NCI-H345 treated with DMSO at 0.1 percent for 48 hours (cell line): ENCODE measurements at regions not wholly inside any gene's neighbourhood (a gene's known extent, or its start where the extent isn't known, plus 50 kb on each side); places are given as distances from the start of the nearest gene placed in this dataset.
"Not testable (repeated sequence)": the region's sequence is repeated elsewhere in the genome, so short reads cannot be mapped to it uniquely, and the experiment has no call there.

Experiments
- DNase-seq: peaks from one replicate; lab custom pipeline; 2025; ENCODE audit not compliant: unreplicated experiment; lab: John Stamatoyannopoulos, UW

- DNase-seq, result no peak
Observed at GRCh38 chr15:69668039-69668705, 215.6 kb downstream of the RPLP1 start.

- no peak for DNase-seq
Observed at GRCh38 chr15:69668963-69669362, 216.3 kb downstream of the RPLP1 start.

DNA sequence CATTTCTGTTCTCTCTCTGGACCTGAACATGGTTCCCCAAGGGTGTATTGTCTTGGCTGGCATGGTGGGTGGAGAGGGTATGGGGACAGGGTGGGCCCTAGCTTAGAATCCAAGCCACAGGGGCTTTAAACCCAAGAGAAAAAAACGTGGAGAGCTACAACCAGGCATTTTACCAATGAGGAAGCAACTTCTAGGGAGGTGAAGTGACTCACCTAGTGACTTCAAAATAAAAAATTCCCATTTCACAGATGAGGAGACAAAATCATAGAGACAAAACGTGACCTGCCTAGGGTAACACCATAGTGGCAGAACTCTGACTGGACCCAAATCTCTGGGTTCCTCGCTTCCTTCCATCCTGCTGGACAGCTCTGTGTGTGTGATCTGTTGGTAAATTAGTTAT is 216.8 kb downstream of the RPLP1 start:
- DNase-seq, result no peak

DNA sequence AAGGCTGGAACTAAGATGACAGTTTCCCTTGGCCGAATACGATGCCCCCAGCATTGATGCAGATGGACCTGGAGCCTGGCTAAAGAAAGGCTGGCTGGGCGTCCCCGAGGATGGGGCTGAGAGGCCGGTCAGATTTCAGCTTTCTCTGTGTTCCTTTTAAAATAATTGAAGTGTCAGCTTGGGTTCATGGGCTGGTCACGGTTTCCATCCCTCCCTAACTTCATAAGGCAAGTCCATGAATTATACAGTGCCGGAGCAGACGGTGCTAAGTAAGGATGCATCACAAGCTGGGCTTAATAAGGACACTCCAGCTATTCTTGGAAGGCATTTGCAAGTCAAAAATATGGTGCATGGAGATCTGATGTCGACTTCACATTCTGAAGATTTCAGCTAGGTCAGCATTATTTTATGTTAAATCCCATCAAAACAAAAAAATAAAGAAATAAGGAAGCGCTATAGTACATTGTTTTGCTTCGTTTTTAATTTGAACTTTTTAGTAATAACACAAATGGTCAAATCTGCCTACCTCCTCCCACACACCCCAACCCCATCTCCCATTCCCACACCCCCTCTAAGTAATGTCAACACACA is 220.8 kb downstream of the RPLP1 start:
- no peak for DNase-seq

DNA sequence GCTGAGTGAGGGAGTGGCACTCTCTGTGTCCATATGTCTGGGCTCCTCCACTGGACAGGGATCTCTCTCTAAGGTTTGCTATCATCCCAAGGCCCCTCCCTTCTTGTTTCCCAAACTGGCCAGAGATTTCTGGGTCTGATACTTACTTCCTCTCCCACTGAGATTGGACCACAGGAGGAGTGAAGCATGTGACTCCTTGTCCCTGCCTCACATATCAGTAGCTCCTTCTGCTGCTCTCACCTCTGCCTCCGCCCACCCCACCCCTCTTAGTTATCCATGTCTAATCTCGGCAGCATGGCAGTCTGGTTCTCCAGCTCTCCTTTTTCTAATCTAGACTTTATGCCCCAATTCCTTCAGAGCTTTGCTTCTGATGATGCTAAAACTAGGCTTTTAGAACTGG is 223.1 kb downstream of the RPLP1 start:
- no peak for DNase-seq

DNA sequence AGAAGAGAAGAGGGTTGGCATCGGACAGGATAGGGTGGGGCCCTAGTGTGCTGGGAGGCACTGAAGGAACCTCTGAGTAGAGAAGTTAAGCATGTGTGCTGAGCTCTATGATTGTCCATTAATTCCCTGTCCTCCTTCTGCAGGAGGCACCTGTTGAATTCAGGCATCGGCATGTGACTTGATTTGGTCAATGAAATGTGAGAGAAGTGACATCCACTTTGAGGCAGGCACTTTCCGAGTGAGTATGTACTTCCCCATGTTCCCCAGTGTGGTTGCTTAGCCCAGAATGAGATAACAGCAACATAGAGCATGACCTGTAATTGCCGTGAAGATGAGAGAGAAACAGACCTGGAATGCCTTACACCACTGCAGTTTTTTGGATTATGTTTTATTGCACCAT is 224.8 kb downstream of the RPLP1 start:
- DNase-seq, result no peak

DNA sequence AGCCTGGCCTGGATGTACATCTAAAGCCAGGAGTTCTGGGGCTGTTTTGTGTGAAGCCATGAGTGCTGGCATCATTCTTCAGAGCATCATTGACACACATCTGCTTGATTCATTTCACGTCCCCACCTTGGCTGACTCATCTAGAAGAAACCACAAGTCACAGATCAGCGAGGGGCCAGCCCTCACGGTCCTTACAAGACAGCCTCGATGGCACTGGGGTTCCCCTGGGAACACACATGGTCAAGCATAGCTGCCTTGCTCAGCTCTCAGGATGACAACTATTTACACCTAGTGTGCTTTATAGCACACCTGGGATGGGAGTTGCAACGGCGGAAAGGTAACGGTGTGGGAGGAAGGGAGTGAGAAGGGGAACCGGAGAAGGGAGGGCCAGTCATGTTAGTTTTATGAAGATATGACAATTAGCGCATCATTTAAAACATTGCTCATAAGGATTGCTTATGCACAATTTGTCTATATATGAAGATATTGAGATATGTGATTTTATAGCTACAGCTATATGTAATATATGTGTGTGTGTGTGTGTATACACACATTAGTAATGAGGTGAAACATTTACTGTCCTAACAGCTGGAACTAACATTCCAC is 227.1 kb downstream of the RPLP1 start:
- no peak for DNase-seq

GRCh38 chr15:69684823-69685222 is 232.2 kb downstream of the RPLP1 start:
- DNase-seq, result not testable (repeated sequence)

DNA sequence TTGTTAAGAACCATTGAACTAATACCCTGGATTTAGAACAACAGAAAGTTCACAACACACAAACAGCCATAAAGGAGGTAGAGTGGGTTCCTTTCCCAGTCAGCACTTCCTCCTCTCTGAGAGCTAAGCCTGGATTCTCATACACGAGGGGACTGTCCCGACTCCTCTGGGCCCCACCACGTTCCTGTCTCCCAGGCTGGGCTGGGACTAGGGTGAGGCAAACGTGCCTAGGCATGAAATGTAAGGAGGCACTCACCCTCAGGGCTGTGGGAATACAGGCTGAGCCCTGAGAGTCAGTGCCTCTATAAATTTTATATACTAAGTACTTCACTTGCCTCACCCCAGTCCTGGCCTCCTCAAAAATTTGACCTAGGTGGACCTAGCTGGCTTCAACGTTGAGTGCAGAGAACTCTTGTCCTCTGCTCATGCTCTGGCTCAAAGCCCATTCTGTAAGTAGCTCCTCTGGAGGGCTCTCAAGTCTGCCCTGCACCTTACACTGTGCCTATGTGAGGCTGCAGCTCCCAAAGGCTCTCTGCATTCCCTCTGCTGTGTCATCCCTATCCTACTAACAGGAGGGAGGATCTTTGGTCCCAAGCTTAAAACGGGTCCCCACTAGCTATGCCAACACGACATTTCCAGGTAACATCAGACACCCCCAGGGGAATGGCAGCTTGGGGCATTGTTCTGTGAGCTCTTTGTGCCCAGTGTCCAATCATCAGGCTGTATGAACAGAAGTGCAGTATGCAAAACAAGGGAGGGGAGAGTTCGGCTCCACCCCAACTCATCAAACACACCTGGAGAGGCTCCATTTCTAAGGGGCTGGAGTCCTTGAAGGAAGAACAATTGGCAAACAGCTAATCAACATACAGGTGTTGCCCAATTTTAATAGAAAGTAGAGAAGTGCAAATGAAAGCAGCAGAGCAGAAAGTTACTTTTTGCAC is 233.2 kb downstream of the RPLP1 start:
- DNase-seq, result peak; percentile 92

GRCh38 chr15:69686626-69687025 is 234.0 kb downstream of the RPLP1 start:
- peak; percentile 65 for DNase-seq

GRCh38 chr15:69689133-69689532 is 236.5 kb downstream of the RPLP1 start:
- no peak for DNase-seq

DNA sequence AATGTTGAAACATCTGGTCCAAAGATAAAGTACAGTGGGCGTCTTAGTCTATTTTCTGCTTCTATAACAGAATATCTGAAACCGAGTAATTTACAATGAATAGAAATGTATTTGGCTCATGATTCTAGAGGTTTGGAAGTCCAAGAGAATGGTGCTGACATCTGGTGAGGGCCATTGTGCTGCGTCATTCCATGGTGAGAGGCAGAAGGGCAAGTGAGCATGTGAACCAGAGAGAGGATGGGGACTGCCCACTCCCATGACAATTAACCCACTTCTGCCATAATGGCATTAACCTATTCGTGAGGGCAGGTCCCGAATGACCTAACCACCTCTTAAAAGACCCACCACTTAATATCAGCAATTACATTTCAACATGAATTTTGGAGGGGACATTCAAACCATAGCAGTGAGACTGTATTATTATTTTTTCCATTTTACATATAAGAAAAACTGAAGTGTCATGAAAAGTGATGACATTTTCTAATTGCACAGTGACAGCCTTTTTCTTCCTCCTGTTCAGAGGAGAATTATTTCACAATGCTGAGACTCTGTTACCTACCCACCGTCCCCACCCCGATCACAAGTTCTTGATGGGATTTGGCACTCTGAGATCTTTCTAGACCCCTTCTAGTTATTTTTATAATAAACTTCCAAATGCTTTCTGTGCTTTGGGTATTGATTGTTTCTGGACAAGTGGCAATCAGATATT is 238.8 kb downstream of the RPLP1 start:
- DNase-seq, result no peak

GRCh38 chr15:69692342-69692741 is 239.7 kb downstream of the RPLP1 start:
- DNase-seq, result no peak

GRCh38 chr15:69693059-69693458 is 240.4 kb downstream of the RPLP1 start:
- DNase-seq, result no peak

- DNase-seq, result peak; percentile 56
Observed at GRCh38 chr15:69696946-69697345, 244.3 kb downstream of the RPLP1 start.

- peak; percentile 34 for DNase-seq
Observed at GRCh38 chr15:69697916-69698315, 245.3 kb downstream of the RPLP1 start.

DNA sequence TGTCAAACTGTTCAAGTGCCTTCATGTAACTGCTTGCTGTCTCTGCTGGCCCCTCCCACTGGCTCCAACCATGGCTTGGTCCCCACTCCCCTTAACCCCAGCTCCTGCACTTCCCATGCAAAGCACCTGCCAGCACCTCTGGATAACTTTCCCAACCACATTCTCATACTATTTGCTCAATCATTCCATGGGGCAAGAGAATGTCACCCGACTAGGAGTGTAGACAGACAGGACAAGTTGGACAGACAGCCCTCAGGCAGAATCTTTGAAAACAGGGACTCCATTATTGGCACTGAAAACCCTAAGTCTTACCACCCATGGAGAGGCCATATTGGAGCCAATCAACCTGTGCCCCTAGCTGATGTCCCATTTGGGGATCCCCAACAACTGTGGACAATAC is 246.5 kb downstream of the RPLP1 start:
- DNase-seq, result no peak

DNA sequence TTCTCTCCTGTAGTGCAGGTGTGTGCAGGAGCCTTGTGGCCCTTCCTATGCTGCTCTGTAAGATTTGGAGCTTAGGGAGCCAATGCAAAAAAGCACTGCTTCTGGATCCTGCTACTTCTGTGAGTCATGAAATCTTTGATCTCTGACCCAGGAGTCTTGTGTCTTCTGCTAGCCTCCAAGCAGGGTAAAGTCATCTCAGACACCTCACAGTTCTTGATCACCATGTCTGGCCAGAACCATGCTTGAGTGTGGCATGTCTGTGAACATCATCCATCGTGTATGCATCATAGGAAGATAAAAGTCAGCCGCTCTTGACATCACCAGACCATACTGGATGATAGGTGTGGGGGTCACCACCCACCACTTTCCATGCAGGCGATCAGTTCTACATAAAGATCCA is 247.8 kb downstream of the RPLP1 start:
- no peak for DNase-seq

- peak; percentile 94 for DNase-seq
Observed at GRCh38 chr15:69701198-69701597, 248.6 kb downstream of the RPLP1 start.

DNA sequence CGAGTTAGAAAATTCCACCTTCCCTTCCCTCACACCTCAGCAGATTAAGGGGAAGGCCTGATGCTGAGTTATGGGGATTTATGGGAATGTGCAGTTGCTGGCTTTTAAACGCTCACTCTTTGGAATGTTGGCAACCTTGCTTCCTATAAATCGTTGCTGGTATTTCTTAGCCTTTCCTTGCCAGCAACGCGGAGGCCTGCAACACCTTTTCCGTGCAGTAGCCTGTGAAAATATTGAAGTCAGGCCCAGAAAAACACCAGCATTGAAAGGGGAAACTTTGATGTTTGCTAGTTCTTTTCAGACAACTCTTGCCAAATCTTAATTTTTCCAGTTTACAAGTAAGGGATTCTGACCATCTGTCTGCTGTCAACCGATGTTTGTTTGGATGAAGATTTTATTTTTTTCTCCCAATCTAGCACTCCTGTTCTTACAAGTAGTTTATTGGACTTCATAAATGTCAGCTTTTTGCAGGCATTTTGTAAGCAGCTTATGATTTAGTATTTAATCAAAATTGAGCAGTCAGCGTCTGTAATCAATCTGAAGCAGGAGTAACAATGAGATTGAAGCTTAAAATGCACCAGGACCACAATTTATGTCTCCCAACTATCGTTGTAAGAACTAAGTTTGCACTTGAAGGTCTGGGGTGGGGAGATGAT is 251.0 kb downstream of the RPLP1 start:
- DNase-seq, result no peak
